NB4 (cell line): ENCODE measurements at regions not wholly inside any gene's neighbourhood (a gene's known extent, or its start where the extent isn't known, plus 50 kb on each side); places are given as distances from the start of the nearest gene placed in this dataset.

Experiments
- CTCF ChIP-seq: IDR thresholded peaks from one replicate; pipeline ENCODE4 v1.5.1; 2012; ENCODE audit warnings: low read depth, low read length
- MAX ChIP-seq: IDR thresholded peaks from 2 replicates; pipeline ENCODE4 v1.6.1; 2011; ENCODE audit warnings: low read depth, low read length
- MYC ChIP-seq: IDR thresholded peaks from 2 replicates; pipeline ENCODE4 v1.6.1; 2011; ENCODE audit warnings: low read depth, low read length
- POLR2A ChIP-seq: IDR thresholded peaks from 2 replicates; pipeline ENCODE4 v1.6.1; 2011; ENCODE audit warnings: mild to moderate bottlenecking; ENCODE audit not compliant: insufficient read length; ENCODE audit errors: extremely low read depth

GRCh38 chr2:41197781-41198180, 745.9 kb upstream of the SLC8A1 start:
- TF ChIP-seq MAX: no peak
- TF ChIP-seq CTCF: no peak
- no peak for TF ChIP-seq MYC
- no peak for TF ChIP-seq POLR2A
